Vagina (tissue), 2 donors: ENCODE measurements at regions not wholly inside any gene's neighbourhood (a gene's known extent, or its start where the extent isn't known, plus 50 kb on each side); places are given as distances from the start of the nearest gene placed in this dataset.

Source experiments
- DNase-seq, 2 donors: peaks; one replicate each; pipeline ENCODE4 v3.0.0-alpha.2; 2017; ENCODE audit errors: extremely low spot score in 2 of 2
- H3K27ac ChIP-seq: fragments of 200-600 bp; sonication (generic); one replicate; pipeline ENCODE4 v1.5.1; 2019
- H3K27me3 ChIP-seq: fragments of 200-600 bp; sonication (generic); one replicate; pipeline ENCODE4 v1.5.1; 2019
- H3K36me3 ChIP-seq, 2 donors: fragments of 200-600 bp; sonication (generic); one replicate each; pipeline ENCODE4 v1.5.1; 2017 to 2019
- H3K4me1 ChIP-seq: fragments of 200-600 bp; sonication (generic); one replicate; pipeline ENCODE4 v1.5.1; 2019
- H3K4me3 ChIP-seq, 2 donors: fragments of 200-600 bp; sonication (generic); 1 replicate in 1 of 2; 2 replicates in 1 of 2; pipeline ENCODE4 v1.5.1; 2016 to 2019
- H3K9me3 ChIP-seq: fragments of 200-600 bp; sonication (generic); one replicate; pipeline ENCODE4 v1.5.1; 2019
- CTCF ChIP-seq, 3 experiments: fragments of 450-650 bp in 2 of 3; fragments of 200-600 bp in 1 of 3; sonication (generic) in 1 of 3; IDR thresholded peaks; one replicate each; pipeline ENCODE4 v1.5.1; 2017 to 2019; ENCODE audit warnings: antibody characterized with exemption in 3 of 3, mild to moderate bottlenecking in 2 of 3, moderate library complexity in 2 of 3
- POLR2A ChIP-seq, 2 donors: fragments of 450-650 bp; IDR thresholded peaks; one replicate each; pipeline ENCODE4 v1.6.1; 2017; ENCODE audit warnings: antibody characterized with exemption in 2 of 2, mild to moderate bottlenecking in 2 of 2, moderate library complexity in 2 of 2
- POLR2AphosphoS5 ChIP-seq, 2 donors: sonication (generic); formaldehyde crosslinking; IDR thresholded peaks; one replicate each; pipeline ENCODE4 v1.9.0; 2017; ENCODE audit warnings: antibody characterized with exemption in 2 of 2, mild to moderate bottlenecking in 2 of 2, low read depth in 1 of 2; ENCODE audit not compliant: insufficient read depth in 1 of 2
- intact Hi-C: fragments of 100-400 bp; cut with DNase I; formaldehyde crosslinking; loops from one replicate; pipeline ENCODE4 v1.15.1; 2023

GRCh38 chr12:23221066-23221465 is 596.1 kb downstream of the ETNK1 start:
- Histone ChIP-seq H3K27ac (no peak overlapping the region), H3K4me3 (no peak overlapping the region), H3K9me3 (no peaks in the 10 kb centered on the region), H3K4me1 (peaks cover 14% of the 10 kb centered on the region), H3K36me3 (no peaks in the 10 kb centered on the region), H3K27me3 (no peaks in the 10 kb centered on the region)
- TF ChIP-seq POLR2A (IDR thresholded peaks at IDR 0.05): no peak
- TF ChIP-seq CTCF (IDR thresholded peaks at IDR 0.05): no peak
- no peak for TF ChIP-seq POLR2AphosphoS5 (IDR thresholded peaks at IDR 0.05; ENCODE audit: insufficient read depth in 1 of 2, low read depth in 1 of 2)
- no peak for DNase-seq
- intact Hi-C loops: no loop called here

- no peak for DNase-seq
- Histone ChIP-seq H3K36me3 (no peaks in the 10 kb centered on the region), H3K4me3 (no peak overlapping the region), H3K27me3 (no peaks in the 10 kb centered on the region), H3K27ac (no peak overlapping the region), H3K9me3 (no peaks in the 10 kb centered on the region), H3K4me1 (peaks cover 14% of the 10 kb centered on the region)
- intact Hi-C loops: no loop called here
- TF ChIP-seq POLR2A (IDR thresholded peaks at IDR 0.05) (no peak), POLR2AphosphoS5 (IDR thresholded peaks at IDR 0.05; ENCODE audit: insufficient read depth in 1 of 2, low read depth in 1 of 2) (no peak), CTCF (IDR thresholded peaks at IDR 0.05) (no peak)
These were observed 597.0 kb downstream of the ETNK1 start for GRCh38 chr12:23221926-23222325.

- no peak overlapping the region for H3K4me3 ChIP-seq
- no peaks in the 10 kb centered on the region for H3K36me3 ChIP-seq
- no peak for DNase-seq
- no peak overlapping the region for H3K27ac ChIP-seq
- H3K4me1 ChIP-seq: peaks cover 14% of the 10 kb centered on the region
- intact Hi-C loops: no loop called here
- no peaks in the 10 kb centered on the region for H3K27me3 ChIP-seq
- TF ChIP-seq CTCF (IDR thresholded peaks at IDR 0.05) (no peak), POLR2A (IDR thresholded peaks at IDR 0.05) (no peak), POLR2AphosphoS5 (IDR thresholded peaks at IDR 0.05; ENCODE audit: insufficient read depth in 1 of 2, low read depth in 1 of 2) (no peak)
- no peaks in the 10 kb centered on the region for H3K9me3 ChIP-seq
These were observed 597.8 kb downstream of the ETNK1 start for GRCh38 chr12:23222801-23223200.

- intact Hi-C loops: no loop called here
- Histone ChIP-seq H3K36me3 (no peaks in the 10 kb centered on the region), H3K9me3 (no peaks in the 10 kb centered on the region), H3K27me3 (no peaks in the 10 kb centered on the region), H3K4me1 (peaks cover 14% of the 10 kb centered on the region), H3K27ac (no peak overlapping the region), H3K4me3 (no peak overlapping the region)
- no peak for DNase-seq
- TF ChIP-seq CTCF (IDR thresholded peaks at IDR 0.05) (no peak), POLR2A (IDR thresholded peaks at IDR 0.05) (no peak), POLR2AphosphoS5 (IDR thresholded peaks at IDR 0.05; ENCODE audit: insufficient read depth in 1 of 2, low read depth in 1 of 2) (no peak)
These were observed 603.1 kb downstream of the ETNK1 start for GRCh38 chr12:23228101-23228500.

GRCh38 chr12:23230899-23231298 is 605.9 kb downstream of the ETNK1 start:
- intact Hi-C loops: no loop called here
- no peaks in the 10 kb centered on the region for H3K36me3 ChIP-seq
- H3K27me3 ChIP-seq: no peaks in the 10 kb centered on the region
- no peak overlapping the region for H3K27ac ChIP-seq
- DNase-seq: no peak
- TF ChIP-seq POLR2A (IDR thresholded peaks at IDR 0.05) (no peak), CTCF (IDR thresholded peaks at IDR 0.05) (no peak), POLR2AphosphoS5 (IDR thresholded peaks at IDR 0.05; ENCODE audit: insufficient read depth in 1 of 2, low read depth in 1 of 2) (no peak)
- no peaks in the 10 kb centered on the region for H3K9me3 ChIP-seq
- no peak overlapping the region for H3K4me3 ChIP-seq
- no peaks in the 10 kb centered on the region for H3K4me1 ChIP-seq
